BE2C (cell line): ENCODE measurements at regions not wholly inside any gene's neighbourhood (a gene's known extent, or its start where the extent isn't known, plus 50 kb on each side); places are given as distances from the start of the nearest gene placed in this dataset.

Source experiments
- DNase-seq: peaks from one replicate; pipeline ENCODE4 v3.0.0-alpha.2; 2020
- H3K27me3 ChIP-seq: fragments of 250-450 bp; sonication (Bioruptor Pico); 2 replicates; pipeline ENCODE4 v1.5.1; 2020; ENCODE audit warnings: mild to moderate bottlenecking
- H3K36me3 ChIP-seq: fragments of 250-450 bp; sonication (Bioruptor Pico); 2 replicates; pipeline ENCODE4 v1.5.1; 2020; ENCODE audit warnings: mild to moderate bottlenecking
- H3K4me1 ChIP-seq: fragments of 250-450 bp; sonication (Bioruptor Pico); 2 replicates; pipeline ENCODE4 v1.5.1; 2020
- H3K4me3 ChIP-seq: 2 replicates; pipeline ENCODE4 v1.5.1; 2011; ENCODE audit warnings: low read depth, low read length
- H3K9me3 ChIP-seq: fragments of 250-450 bp; sonication (Bioruptor Pico); 2 replicates; pipeline ENCODE4 v1.5.1; 2020
- CTCF ChIP-seq: IDR thresholded peaks from 2 replicates; pipeline ENCODE4 v1.5.1; 2012; ENCODE audit warnings: mild to moderate bottlenecking, low read depth, low read length

- no peak for TF ChIP-seq CTCF
- DNase-seq: no peak
- no peaks in the 10 kb centered on the region for H3K9me3 ChIP-seq
- no peaks in the 10 kb centered on the region for H3K4me1 ChIP-seq
- no peaks in the 10 kb centered on the region for H3K36me3 ChIP-seq
- H3K4me3 ChIP-seq: no peak overlapping the region
- H3K27me3 ChIP-seq: no peaks in the 10 kb centered on the region; the same call in 1 of the 2 replicates
Measured at GRCh38 chr15:85920956-85921355, 126.2 kb upstream of the KLHL25 start.

- no peak for DNase-seq
Measured at GRCh38 chr15:85924088-85924487, 129.4 kb upstream of the KLHL25 start.

GRCh38 chr15:85925649-85926237 lies 131.0 kb upstream of the KLHL25 start:
- no peak overlapping the region for H3K4me3 ChIP-seq
- H3K4me1 ChIP-seq: no peaks in the 10 kb centered on the region
- no peaks in the 10 kb centered on the region; the same call in 1 of the 2 replicates for H3K27me3 ChIP-seq
- no peak for DNase-seq
- no peaks in the 10 kb centered on the region for H3K36me3 ChIP-seq
- H3K9me3 ChIP-seq: no peaks in the 10 kb centered on the region
- no peak for TF ChIP-seq CTCF

More at GRCh38 chr15:85924088-85924487, 129.4 kb upstream of the KLHL25 start:
- no peak overlapping the region for H3K4me3 ChIP-seq
- H3K36me3 ChIP-seq: no peaks in the 10 kb centered on the region
- no peak for TF ChIP-seq CTCF
- no peaks in the 10 kb centered on the region for H3K9me3 ChIP-seq
- no peaks in the 10 kb centered on the region; the same call in 1 of the 2 replicates for H3K27me3 ChIP-seq
- no peaks in the 10 kb centered on the region for H3K4me1 ChIP-seq

- TF ChIP-seq CTCF: no peak
- Histone ChIP-seq H3K27me3 (no peaks in the 10 kb centered on the region; the same call in 1 of the 2 replicates), H3K4me3 (no peak overlapping the region), H3K9me3 (no peaks in the 10 kb centered on the region), H3K36me3 (no peaks in the 10 kb centered on the region), H3K4me1 (no peaks in the 10 kb centered on the region)
- no peak for DNase-seq
Measured at GRCh38 chr15:85926834-85927233, 132.1 kb upstream of the KLHL25 start.

- Histone ChIP-seq H3K27me3 (no peaks in the 10 kb centered on the region; the same call in 1 of the 2 replicates), H3K4me1 (no peaks in the 10 kb centered on the region), H3K36me3 (no peaks in the 10 kb centered on the region), H3K9me3 (no peaks in the 10 kb centered on the region), H3K4me3 (no peak overlapping the region)
- TF ChIP-seq CTCF: no peak
- no peak for DNase-seq
Measured at GRCh38 chr15:85927931-85928537, 133.3 kb upstream of the KLHL25 start.

- no peaks in the 10 kb centered on the region for H3K36me3 ChIP-seq
- H3K4me1 ChIP-seq: no peaks in the 10 kb centered on the region
- no peaks in the 10 kb centered on the region for H3K9me3 ChIP-seq
- no peak for TF ChIP-seq CTCF
- H3K27me3 ChIP-seq: no peaks in the 10 kb centered on the region; the same call in 1 of the 2 replicates
- no peak overlapping the region for H3K4me3 ChIP-seq
- no peak for DNase-seq
Measured at GRCh38 chr15:85929786-85930185, 135.1 kb upstream of the KLHL25 start.
